ENCODE measurements at regions not wholly inside any gene's neighbourhood (a gene's known extent, or its start where the extent isn't known, plus 50 kb on each side); places are given as distances from the start of the nearest gene placed in this dataset.

GRCh38 chr12:131613186-131613585 lies 97.7 kb upstream of the SFSWAP start:
- no peak for DNase-seq
- 79% methylated on average over 11 of the region's 11 CpGs for WGBS

GRCh38 chr12:131613678-131614077 lies 97.2 kb upstream of the SFSWAP start:
- ATAC-seq = no peak
- H3K4me1 ChIP-seq (ENCODE audit: control insufficient read depth, insufficient read depth, low read length) = no peaks in the 10 kb centered on the region
- H3K4me3 ChIP-seq (ENCODE audit: low read length) = no peak overlapping the region
- H3K9me3 ChIP-seq (ENCODE audit: control insufficient read depth, low read length) = no peaks in the 10 kb centered on the region
- H3K27ac ChIP-seq (ENCODE audit: low read length) = no peak overlapping the region
- intact Hi-C loops (cut with DNase I) = loop anchor here in 1 of 4 donors (10.0 kb wide), 1 partner anchor 371 kb away; no protein-coding TSS in a partner anchor
- no peak for DNase-seq
- H3K27me3 ChIP-seq (ENCODE audit: control insufficient read depth, insufficient read depth) = no peaks in the 10 kb centered on the region
- WGBS = 83% methylated on average over 13 of the region's 13 CpGs

More at GRCh38 chr12:131613186-131613585, 97.7 kb upstream of the SFSWAP start:
- Histone ChIP-seq H3K4me3 (ENCODE audit: low read length) (no peak overlapping the region), H3K4me1 (ENCODE audit: control insufficient read depth, insufficient read depth, low read length) (no peaks in the 10 kb centered on the region), H3K27me3 (ENCODE audit: control insufficient read depth, insufficient read depth) (no peaks in the 10 kb centered on the region), H3K27ac (ENCODE audit: low read length) (no peak overlapping the region), H3K9me3 (ENCODE audit: control insufficient read depth, low read length) (no peaks in the 10 kb centered on the region)
- no peak for ATAC-seq
- intact Hi-C loops (cut with DNase I) = loop anchor here in 1 of 4 donors (10.0 kb wide), 1 partner anchor 372 kb away; no protein-coding TSS in a partner anchor

- WGBS = 40% methylated on average over 6 of the region's 6 CpGs
- H3K9me3 ChIP-seq (ENCODE audit: control insufficient read depth, low read length) = no peaks in the 10 kb centered on the region
- H3K27ac ChIP-seq (ENCODE audit: low read length) = no peak overlapping the region
- ATAC-seq (no peak), DNase-seq (no peak)
- intact Hi-C loops (cut with DNase I) = loop anchor here in 1 of 4 donors (10.0 kb wide), 1 partner anchor 369 kb away; no protein-coding TSS in a partner anchor
- H3K4me1 ChIP-seq (ENCODE audit: control insufficient read depth, insufficient read depth, low read length) = no peaks in the 10 kb centered on the region
- no peaks in the 10 kb centered on the region for H3K27me3 ChIP-seq (ENCODE audit: control insufficient read depth, insufficient read depth)
- no peak overlapping the region for H3K4me3 ChIP-seq (ENCODE audit: low read length)
Measured at GRCh38 chr12:131615326-131616042, 95.4 kb upstream of the SFSWAP start.

- no peaks in the 10 kb centered on the region for H3K4me1 ChIP-seq (ENCODE audit: control insufficient read depth, insufficient read depth, low read length)
- H3K27ac ChIP-seq (ENCODE audit: low read length) = no peak overlapping the region
- no peak overlapping the region for H3K4me3 ChIP-seq (ENCODE audit: low read length)
- no peak for DNase-seq
- H3K27me3 ChIP-seq (ENCODE audit: control insufficient read depth, insufficient read depth) = no peaks in the 10 kb centered on the region
- no peaks in the 10 kb centered on the region for H3K9me3 ChIP-seq (ENCODE audit: control insufficient read depth, low read length)
- WGBS = 50% methylated on average over 19 of the region's 19 CpGs
- ATAC-seq = no peak
- intact Hi-C loops (cut with DNase I) = loop anchor here in 1 of 4 donors (10.0 kb wide), 1 partner anchor 369 kb away; no protein-coding TSS in a partner anchor
Measured at GRCh38 chr12:131616043-131616700, 94.7 kb upstream of the SFSWAP start.

- Histone ChIP-seq H3K9me3 (ENCODE audit: control insufficient read depth, low read length) (no peaks in the 10 kb centered on the region), H3K27ac (ENCODE audit: low read length) (no peak overlapping the region), H3K4me3 (ENCODE audit: low read length) (no peak overlapping the region), H3K4me1 (ENCODE audit: control insufficient read depth, insufficient read depth, low read length) (no peaks in the 10 kb centered on the region), H3K27me3 (ENCODE audit: control insufficient read depth, insufficient read depth) (no peaks in the 10 kb centered on the region)
- whole genome bisulfite sequencing = 76% methylated on average over 11 of the region's 11 CpGs
- no peak for DNase-seq
- no peak for ATAC-seq
- intact Hi-C loops (cut with DNase I) = loop anchor here in 1 of 4 donors (10.0 kb wide), 1 partner anchor 368 kb away; no protein-coding TSS in a partner anchor
Measured at GRCh38 chr12:131616738-131617137, 94.2 kb upstream of the SFSWAP start.

- H3K9me3 ChIP-seq (ENCODE audit: control insufficient read depth, low read length) = no peaks in the 10 kb centered on the region
- H3K27me3 ChIP-seq (ENCODE audit: control insufficient read depth, insufficient read depth) = no peaks in the 10 kb centered on the region
- DNase-seq (no peak), ATAC-seq (no peak)
- 88% methylated on average over 15 of the region's 15 CpGs for WGBS
- no peaks in the 10 kb centered on the region for H3K4me1 ChIP-seq (ENCODE audit: control insufficient read depth, insufficient read depth, low read length)
- H3K27ac ChIP-seq (ENCODE audit: low read length) = no peak overlapping the region
- H3K4me3 ChIP-seq (ENCODE audit: low read length) = no peak overlapping the region
- intact Hi-C loops (cut with DNase I) = loop anchor here in 1 of 4 donors (10.0 kb wide), 1 partner anchor 368 kb away; no protein-coding TSS in a partner anchor
Measured at GRCh38 chr12:131617179-131617578, 93.7 kb upstream of the SFSWAP start.

- intact Hi-C loops (cut with DNase I) = loop anchor here in 1 of 4 donors (10.0 kb wide), 1 partner anchor 367 kb away; no protein-coding TSS in a partner anchor
- Histone ChIP-seq H3K27ac (ENCODE audit: low read length) (no peak overlapping the region), H3K27me3 (ENCODE audit: control insufficient read depth, insufficient read depth) (no peaks in the 10 kb centered on the region), H3K4me3 (ENCODE audit: low read length) (no peak overlapping the region), H3K9me3 (ENCODE audit: control insufficient read depth, low read length) (no peaks in the 10 kb centered on the region), H3K4me1 (ENCODE audit: control insufficient read depth, insufficient read depth, low read length) (no peaks in the 10 kb centered on the region)
- WGBS = 74% methylated on average over 23 of the region's 23 CpGs
- DNase-seq (no peak), ATAC-seq (no peak)
Measured at GRCh38 chr12:131617596-131618302, 93.1 kb upstream of the SFSWAP start.

- no peaks in the 10 kb centered on the region for H3K9me3 ChIP-seq (ENCODE audit: control insufficient read depth, low read length)
- DNase-seq (no peak), ATAC-seq (no peak)
- intact Hi-C loops (cut with DNase I) = loop anchor here in 1 of 4 donors (10.0 kb wide), 1 partner anchor 367 kb away; no protein-coding TSS in a partner anchor
- WGBS = 17% methylated on average over 14 of the region's 14 CpGs
- H3K27me3 ChIP-seq (ENCODE audit: control insufficient read depth, insufficient read depth) = no peaks in the 10 kb centered on the region
- no peaks in the 10 kb centered on the region for H3K4me1 ChIP-seq (ENCODE audit: control insufficient read depth, insufficient read depth, low read length)
- no peak overlapping the region for H3K27ac ChIP-seq (ENCODE audit: low read length)
- no peak overlapping the region for H3K4me3 ChIP-seq (ENCODE audit: low read length)
Measured at GRCh38 chr12:131618303-131618658, 92.6 kb upstream of the SFSWAP start.

- no peak for ATAC-seq
Measured at GRCh38 chr12:131618701-131619100, 92.2 kb upstream of the SFSWAP start.

GRCh38 chr12:131619106-131619642 lies 91.7 kb upstream of the SFSWAP start:
- no peak overlapping the region for H3K4me3 ChIP-seq (ENCODE audit: low read length)
- DNase-seq (no peak), ATAC-seq (no peak)
- H3K27ac ChIP-seq (ENCODE audit: low read length) = no peak overlapping the region
- H3K4me1 ChIP-seq (ENCODE audit: control insufficient read depth, insufficient read depth, low read length) = no peaks in the 10 kb centered on the region
- H3K27me3 ChIP-seq (ENCODE audit: control insufficient read depth, insufficient read depth) = no peaks in the 10 kb centered on the region
- intact Hi-C loops (cut with DNase I) = loop anchor here in 1 of 4 donors (10.0 kb wide), 1 partner anchor 366 kb away; no protein-coding TSS in a partner anchor
- WGBS = 58% methylated on average over 12 of the region's 12 CpGs
- H3K9me3 ChIP-seq (ENCODE audit: control insufficient read depth, low read length) = no peaks in the 10 kb centered on the region

More at GRCh38 chr12:131618701-131619100, 92.2 kb upstream of the SFSWAP start:
- intact Hi-C loops (cut with DNase I) = loop anchor here in 1 of 4 donors (10.0 kb wide), 1 partner anchor 366 kb away; no protein-coding TSS in a partner anchor
- Histone ChIP-seq H3K27ac (ENCODE audit: low read length) (no peak overlapping the region), H3K4me1 (ENCODE audit: control insufficient read depth, insufficient read depth, low read length) (no peaks in the 10 kb centered on the region), H3K27me3 (ENCODE audit: control insufficient read depth, insufficient read depth) (no peaks in the 10 kb centered on the region), H3K4me3 (ENCODE audit: low read length) (no peak overlapping the region), H3K9me3 (ENCODE audit: control insufficient read depth, low read length) (no peaks in the 10 kb centered on the region)
- WGBS = 49% methylated on average over 6 of the region's 6 CpGs
- no peak for DNase-seq
